DMS53 (cell line): ENCODE measurements at regions not wholly inside any gene's neighbourhood (a gene's known extent, or its start where the extent isn't known, plus 50 kb on each side); places are given as distances from the start of the nearest gene placed in this dataset.
A peak's percentile ranks its signal among the peaks of the same experiment; 100 is the strongest.

ENCODE experiments used
- DNase-seq: peaks from one replicate; lab custom pipeline; 2025; lab: John Stamatoyannopoulos, UW

- no peak for DNase-seq
Measured at GRCh38 chr6:43869792-43870659, 100.0 kb downstream of the VEGFA start.

- no peak for DNase-seq
Measured at GRCh38 chr6:43869079-43869710, 99.2 kb downstream of the VEGFA start.

GRCh38 chr6:43868467-43868866, 98.5 kb downstream of the VEGFA start:
- DNase-seq, result no peak

- no peak for DNase-seq
Measured at GRCh38 chr6:43867996-43868395, 98.0 kb downstream of the VEGFA start.

GRCh38 chr6:43867246-43867645, 97.2 kb downstream of the VEGFA start:
- no peak for DNase-seq

- DNase-seq, result no peak
Measured at GRCh38 chr6:43865932-43866645, 96.1 kb downstream of the VEGFA start.

- DNase-seq, result no peak
Measured at GRCh38 chr6:43865086-43865485, 95.1 kb downstream of the VEGFA start.

- no peak for DNase-seq
Measured at GRCh38 chr6:43862925-43863324, 92.9 kb downstream of the VEGFA start.

GRCh38 chr6:43861212-43861894, 91.3 kb downstream of the VEGFA start:
- DNase-seq, result peak; percentile 29

GRCh38 chr6:43860285-43860684, 90.3 kb downstream of the VEGFA start:
- DNase-seq, result peak; percentile 17

- no peak for DNase-seq
Measured at GRCh38 chr6:43859213-43859612, 89.2 kb downstream of the VEGFA start.

GRCh38 chr6:43858161-43859153, 88.4 kb downstream of the VEGFA start:
- DNase-seq, result no peak

- peak; percentile 77 for DNase-seq
Measured at GRCh38 chr6:43856005-43856765, 86.2 kb downstream of the VEGFA start.

GRCh38 chr6:43855247-43855646, 85.2 kb downstream of the VEGFA start:
- no peak for DNase-seq

- DNase-seq, result peak; percentile 55
Measured at GRCh38 chr6:43853066-43853650, 83.1 kb downstream of the VEGFA start.

GRCh38 chr6:43852350-43852864, 82.4 kb downstream of the VEGFA start:
- no peak for DNase-seq

- DNase-seq, result no peak
Measured at GRCh38 chr6:43851204-43851865, 81.3 kb downstream of the VEGFA start.

- DNase-seq, result no peak
Measured at GRCh38 chr6:43850314-43851203, 80.5 kb downstream of the VEGFA start.
